ENCODE measurements at regions not wholly inside any gene's neighbourhood (a gene's known extent, or its start where the extent isn't known, plus 50 kb on each side); places are given as distances from the start of the nearest gene placed in this dataset.

GRCh38 chr7:114225784-114226183 is 188.8 kb upstream of the FOXP2 start:
- no peaks in the 10 kb centered on the region for H3K27me3 Mint-ChIP-seq (ENCODE audit: insufficient read depth, unreplicated experiment)
- Histone ChIP-seq H3K4me1 (peaks cover 3% of the 10 kb centered on the region; the same call in 1 of the 2 replicates), H3K27me3 (replicated peaks; ENCODE audit: control insufficient read depth, insufficient read depth, low read length) (no peaks in the 10 kb centered on the region), H3K9me3 (peaks cover 5% of the 10 kb centered on the region), H3K36me3 (ENCODE audit: control insufficient read depth, insufficient read depth, low read length) (no peaks in the 10 kb centered on the region), H3K4me3 (ENCODE audit: low read depth, low read length) (no peak overlapping the region)
- no peak for DNase-seq
- no peaks in the 10 kb centered on the region for H3K36me3 Mint-ChIP-seq (ENCODE audit: insufficient read depth, unreplicated experiment)
- H3K9me3 Mint-ChIP-seq (ENCODE audit: unreplicated experiment) = peaks cover 20% of the 10 kb centered on the region
- H3K4me3 Mint-ChIP-seq (ENCODE audit: unreplicated experiment) = no peak overlapping the region
- H3K27ac Mint-ChIP-seq (ENCODE audit: unreplicated experiment) = no peak overlapping the region
- ChIA-PET CTCF (no interaction called here), POLR2A (no interaction called here)
- no TSS peak for BruUV-seq (replicated peaks)
- intact Hi-C loops (cut with micrococcal nuclease; ENCODE audit: unreplicated experiment) = no loop called here
- TF ChIP-seq CTCF (IDR thresholded peaks at IDR 0.05; ENCODE audit: insufficient read depth in 1 of 2, low read depth in 1 of 2, low read length in 1 of 2, severe bottlenecking in 1 of 2, unreplicated experiment in 1 of 2) = no peak
- peaks cover 16% of the 10 kb centered on the region for H3K4me1 Mint-ChIP-seq (ENCODE audit: low read depth, unreplicated experiment)

GRCh38 chr7:114218283-114218682 is 196.3 kb upstream of the FOXP2 start:
- no peak overlapping the region for H3K4me3 ChIP-seq (ENCODE audit: low read depth, low read length)
- H3K27me3 ChIP-seq (replicated peaks; ENCODE audit: control insufficient read depth, insufficient read depth, low read length) = no peaks in the 10 kb centered on the region
- Mint-ChIP-seq H3K27me3 (ENCODE audit: insufficient read depth, unreplicated experiment) (no peaks in the 10 kb centered on the region), H3K4me1 (ENCODE audit: low read depth, unreplicated experiment) (no peaks in the 10 kb centered on the region), H3K36me3 (ENCODE audit: insufficient read depth, unreplicated experiment) (no peaks in the 10 kb centered on the region), H3K9me3 (ENCODE audit: unreplicated experiment) (no peaks in the 10 kb centered on the region), H3K4me3 (ENCODE audit: unreplicated experiment) (no peak overlapping the region), H3K27ac (ENCODE audit: unreplicated experiment) (no peak overlapping the region)
- TF ChIP-seq CTCF (IDR thresholded peaks at IDR 0.05; ENCODE audit: insufficient read depth in 1 of 2, low read depth in 1 of 2, low read length in 1 of 2, severe bottlenecking in 1 of 2, unreplicated experiment in 1 of 2) = no peak
- intact Hi-C loops (cut with micrococcal nuclease; ENCODE audit: unreplicated experiment) = loop anchor here (5.0 kb wide), 1 partner anchor 191 kb away; no protein-coding TSS in a partner anchor
- no peaks in the 10 kb centered on the region for H3K4me1 ChIP-seq
- CTCF ChIA-PET = no interaction called here
- POLR2A ChIA-PET = no interaction called here
- no TSS peak for BruUV-seq (replicated peaks)
- no peak for DNase-seq
- H3K36me3 ChIP-seq (ENCODE audit: control insufficient read depth, insufficient read depth, low read length) = no peaks in the 10 kb centered on the region
- no peaks in the 10 kb centered on the region for H3K9me3 ChIP-seq

GRCh38 chr7:114217026-114217806 is 197.4 kb upstream of the FOXP2 start:
- TF ChIP-seq CTCF (IDR thresholded peaks at IDR 0.05; ENCODE audit: insufficient read depth in 1 of 2, low read depth in 1 of 2, low read length in 1 of 2, severe bottlenecking in 1 of 2, unreplicated experiment in 1 of 2) = peak; percentile 21 to 27
- no peak for DNase-seq
- CTCF ChIA-PET = no interaction called here
- intact Hi-C loops (cut with micrococcal nuclease; ENCODE audit: unreplicated experiment) = loop anchor here (1.0 to 5.0 kb wide), 3 partner anchors 131 to 190 kb away; no protein-coding TSS in a partner anchor
- Mint-ChIP-seq H3K27me3 (ENCODE audit: insufficient read depth, unreplicated experiment) (no peaks in the 10 kb centered on the region), H3K36me3 (ENCODE audit: insufficient read depth, unreplicated experiment) (no peaks in the 10 kb centered on the region), H3K4me3 (ENCODE audit: unreplicated experiment) (no peak overlapping the region), H3K4me1 (ENCODE audit: low read depth, unreplicated experiment) (no peaks in the 10 kb centered on the region), H3K9me3 (ENCODE audit: unreplicated experiment) (no peaks in the 10 kb centered on the region), H3K27ac (ENCODE audit: unreplicated experiment) (no peak overlapping the region)
- Histone ChIP-seq H3K36me3 (ENCODE audit: control insufficient read depth, insufficient read depth, low read length) (no peaks in the 10 kb centered on the region), H3K4me1 (no peaks in the 10 kb centered on the region), H3K4me3 (ENCODE audit: low read depth, low read length) (no peak overlapping the region), H3K27me3 (replicated peaks; ENCODE audit: control insufficient read depth, insufficient read depth, low read length) (no peaks in the 10 kb centered on the region), H3K9me3 (no peaks in the 10 kb centered on the region)
- POLR2A ChIA-PET = no interaction called here
- BruUV-seq (replicated peaks) = no TSS peak

Data from Caco-2 (cell line).